GM23248 (cell line): ENCODE measurements at regions not wholly inside any gene's neighbourhood (a gene's known extent, or its start where the extent isn't known, plus 50 kb on each side); places are given as distances from the start of the nearest gene placed in this dataset.
A peak's percentile ranks its signal among the peaks of the same experiment; 100 is the strongest.

ENCODE experiments used
- DNase-seq: peaks from one replicate; pipeline ENCODE4 v3.0.0-alpha.2; 2015
- H2AFZ ChIP-seq: fragments of 200-600 bp; sonication (generic); 2 replicates; pipeline ENCODE4 v1.6.1; 2016; ENCODE audit warnings: antibody characterized with exemption
- H3F3A ChIP-seq: fragments of 200-600 bp; sonication (generic); 2 replicates; pipeline ENCODE4 v1.6.1; 2016; ENCODE audit warnings: mild to moderate bottlenecking, antibody characterized with exemption, mixed run types; ENCODE audit not compliant: insufficient read depth
- H3K27ac ChIP-seq: fragments of 200-600 bp; sonication (generic); 2 replicates; pipeline ENCODE4 v1.5.1; 2016; ENCODE audit warnings: mild to moderate bottlenecking
- H3K27me3 ChIP-seq: fragments of 200-600 bp; sonication (generic); replicated peaks from 2 replicates; pipeline ENCODE4 v1.6.1; 2016; ENCODE audit warnings: mild to moderate bottlenecking; ENCODE audit not compliant: insufficient read depth
- H3K36me3 ChIP-seq: fragments of 200-600 bp; sonication (generic); 2 replicates; pipeline ENCODE4 v1.6.1; 2016; ENCODE audit warnings: low read depth, mild to moderate bottlenecking
- H3K4me1 ChIP-seq: fragments of 200-600 bp; sonication (generic); 2 replicates; pipeline ENCODE4 v1.6.1; 2016; ENCODE audit warnings: mild to moderate bottlenecking; ENCODE audit not compliant: insufficient read depth
- H3K4me2 ChIP-seq: fragments of 200-600 bp; sonication (generic); one replicate; pipeline ENCODE4 v1.6.1; 2016; ENCODE audit warnings: mild to moderate bottlenecking; ENCODE audit not compliant: unreplicated experiment
- H3K4me3 ChIP-seq: fragments of 200-600 bp; sonication (generic); 2 replicates; pipeline ENCODE4 v1.5.1; 2016; ENCODE audit warnings: mild to moderate bottlenecking
- H3K79me2 ChIP-seq: fragments of 200-600 bp; sonication (generic); 2 replicates; pipeline ENCODE4 v1.6.1; 2016; ENCODE audit warnings: mild to moderate bottlenecking; ENCODE audit not compliant: insufficient read depth
- H3K9ac ChIP-seq: fragments of 200-600 bp; sonication (generic); 2 replicates; pipeline ENCODE4 v1.6.1; 2016; ENCODE audit warnings: mild to moderate bottlenecking
- H3K9me2 ChIP-seq: fragments of 200-600 bp; sonication (generic); 2 replicates; pipeline ENCODE4 v1.6.1; 2016; ENCODE audit warnings: mixed run types, mild to moderate bottlenecking, moderate library complexity; ENCODE audit not compliant: insufficient read depth
- H3K9me3 ChIP-seq: fragments of 200-600 bp; sonication (generic); one replicate; pipeline ENCODE4 v1.6.1; 2017; ENCODE audit warnings: low read depth
- H4K20me1 ChIP-seq: fragments of 200-600 bp; sonication (generic); 2 replicates; pipeline ENCODE4 v1.6.0; 2016; ENCODE audit not compliant: insufficient read depth
- EZH2 ChIP-seq: fragments of 200-600 bp; sonication (generic); IDR thresholded peaks from 2 replicates; pipeline ENCODE4 v1.6.1; 2018; ENCODE audit warnings: antibody characterized with exemption, mild to moderate bottlenecking; ENCODE audit not compliant: insufficient read depth, poor library complexity, severe bottlenecking
- EZH2phosphoT487 ChIP-seq: fragments of 200-600 bp; sonication (generic); IDR thresholded peaks from 2 replicates; pipeline ENCODE4 v1.6.1; 2018; ENCODE audit warnings: antibody characterized with exemption, moderate library complexity, mild to moderate bottlenecking, low read depth; ENCODE audit not compliant: insufficient read depth
- WGBS, 2 experiments: methylation state at CpG; one replicate each; pipeline ENCODE4 v1.1.6; 2015 to 2017; ENCODE audit warnings: low lambda C conversion rate in 2 of 2, low coverage in 1 of 2; ENCODE audit errors: missing lambda C conversion rate in 2 of 2; 5-methylcytosine and 5-hydroxymethylcytosine counted together
- in situ Hi-C: fragments of 300-500 bp; cut with MboI; formaldehyde crosslinking; loops from 2 replicates; pipeline ENCODE4 v1.15.0; 2020

GRCh38 chr9:16135968-16136367, 583.1 kb downstream of the CCDC171 start:
- TF ChIP-seq EZH2phosphoT487: no peak
- no peak for TF ChIP-seq EZH2
- no peaks in the 10 kb centered on the region for H3K79me2 ChIP-seq
- no peaks in the 10 kb centered on the region for H3K9me3 ChIP-seq
- 63 to 73% methylated on average over 1 of the region's 1 CpG for WGBS, 2 experiments
- H3F3A ChIP-seq: peaks cover 27% of the 10 kb centered on the region
- H3K9me2 ChIP-seq: no peaks in the 10 kb centered on the region
- H2AFZ ChIP-seq: no peak overlapping the region
- H3K4me2 ChIP-seq: no peak overlapping the region
- no peaks in the 10 kb centered on the region for H4K20me1 ChIP-seq
- no peaks in the 10 kb centered on the region for H3K27me3 ChIP-seq
- DNase-seq: no peak
- no peak overlapping the region for H3K9ac ChIP-seq
- H3K4me3 ChIP-seq: no peak overlapping the region
- H3K4me1 ChIP-seq: peaks cover 32% of the 10 kb centered on the region
- H3K36me3 ChIP-seq: no peaks in the 10 kb centered on the region
- no peak overlapping the region for H3K27ac ChIP-seq
- in situ Hi-C loops: no loop called here

GRCh38 chr9:16136451-16136850, 583.6 kb downstream of the CCDC171 start:
- Histone ChIP-seq H3F3A (peaks cover 27% of the 10 kb centered on the region), H3K4me2 (no peak overlapping the region), H4K20me1 (no peaks in the 10 kb centered on the region), H2AFZ (no peak overlapping the region), H3K9ac (no peak overlapping the region), H3K27me3 (no peaks in the 10 kb centered on the region), H3K9me2 (no peaks in the 10 kb centered on the region), H3K27ac (peak overlapping the region; percentile 32), H3K36me3 (no peaks in the 10 kb centered on the region), H3K4me3 (no peak overlapping the region), H3K79me2 (no peaks in the 10 kb centered on the region), H3K9me3 (no peaks in the 10 kb centered on the region), H3K4me1 (peaks cover 32% of the 10 kb centered on the region)
- no peak for TF ChIP-seq EZH2phosphoT487
- TF ChIP-seq EZH2: no peak
- DNase-seq: no peak
- WGBS, 2 experiments: 89 to 90% methylated on average over 10 of the region's 10 CpGs
- in situ Hi-C loops: no loop called here

GRCh38 chr9:16136961-16137360, 584.1 kb downstream of the CCDC171 start:
- 21 to 28% methylated on average over 4 of the region's 4 CpGs for WGBS, 2 experiments
- no peaks in the 10 kb centered on the region for H3K79me2 ChIP-seq
- no peaks in the 10 kb centered on the region for H3K9me3 ChIP-seq
- no peak overlapping the region for H2AFZ ChIP-seq
- H3K4me3 ChIP-seq: no peak overlapping the region
- H3F3A ChIP-seq: peaks cover 27% of the 10 kb centered on the region
- H3K9me2 ChIP-seq: no peaks in the 10 kb centered on the region
- peaks cover 32% of the 10 kb centered on the region for H3K4me1 ChIP-seq
- H4K20me1 ChIP-seq: no peaks in the 10 kb centered on the region
- DNase-seq: peak; percentile 87
- H3K27me3 ChIP-seq: no peaks in the 10 kb centered on the region
- H3K27ac ChIP-seq: peak overlapping the region; percentile 32
- H3K9ac ChIP-seq: no peak overlapping the region
- H3K36me3 ChIP-seq: no peaks in the 10 kb centered on the region
- TF ChIP-seq EZH2 (no peak), EZH2phosphoT487 (no peak)
- in situ Hi-C loops: no loop called here
- no peak overlapping the region for H3K4me2 ChIP-seq

- peak; percentile 89 for DNase-seq
- Histone ChIP-seq H3K4me3 (peak overlapping the region; percentile 13; the same call in 1 of the 2 replicates), H3K36me3 (no peaks in the 10 kb centered on the region), H3K4me2 (peak overlapping the region; percentile 29), H3K9me2 (no peaks in the 10 kb centered on the region), H3K79me2 (no peaks in the 10 kb centered on the region), H3K9me3 (no peaks in the 10 kb centered on the region), H2AFZ (peak overlapping the region; percentile 59), H3K4me1 (peaks cover 32% of the 10 kb centered on the region), H3K9ac (peak overlapping the region; percentile 20; the same call in 1 of the 2 replicates), H3K27me3 (no peaks in the 10 kb centered on the region), H3K27ac (peak overlapping the region; percentile 61), H3F3A (peaks cover 23% of the 10 kb centered on the region), H4K20me1 (no peaks in the 10 kb centered on the region)
- whole genome bisulfite sequencing, 2 experiments: 42 to 43% methylated on average over 16 of the region's 16 CpGs
- in situ Hi-C loops: no loop called here
- TF ChIP-seq EZH2 (no peak), EZH2phosphoT487 (no peak)
Observed at GRCh38 chr9:16138561-16139491, 586.0 kb downstream of the CCDC171 start.
